ENCODE measurements at regions not wholly inside any gene's neighbourhood (a gene's known extent, or its start where the extent isn't known, plus 50 kb on each side); places are given as distances from the start of the nearest gene placed in this dataset.

- Histone ChIP-seq H3K4me3 (no peak overlapping the region), H3K4me1 (no peaks in the 10 kb centered on the region), H3K9me3 (no peaks in the 10 kb centered on the region), H3K27me3 (ENCODE audit: low read depth) (no peaks in the 10 kb centered on the region), H3K36me3 (no peaks in the 10 kb centered on the region), H3K27ac (no peak overlapping the region)
- DNase-seq = no peak
- intact Hi-C loops (cut with DNase I) = no loop called here
- ATAC-seq = no peak
- TF ChIP-seq CTCF (IDR thresholded peaks at IDR 0.05) = no peak
Observed at GRCh38 chr18:38318416-38318815, 752.8 kb upstream of the CELF4 start.

GRCh38 chr18:38313831-38314230 lies 748.2 kb upstream of the CELF4 start:
- no peak for TF ChIP-seq CTCF (IDR thresholded peaks at IDR 0.05)

GRCh38 chr18:38312532-38312931 lies 746.9 kb upstream of the CELF4 start:
- no peak for ATAC-seq
- TF ChIP-seq CTCF (IDR thresholded peaks at IDR 0.05) = no peak
- DNase-seq = no peak
- Histone ChIP-seq H3K27me3 (ENCODE audit: low read depth) (no peaks in the 10 kb centered on the region), H3K9me3 (no peaks in the 10 kb centered on the region), H3K27ac (no peak overlapping the region), H3K36me3 (no peaks in the 10 kb centered on the region), H3K4me1 (no peaks in the 10 kb centered on the region), H3K4me3 (no peak overlapping the region)
- intact Hi-C loops (cut with DNase I) = no loop called here

More at GRCh38 chr18:38313831-38314230, 748.2 kb upstream of the CELF4 start:
- Histone ChIP-seq H3K27ac (no peak overlapping the region), H3K36me3 (no peaks in the 10 kb centered on the region), H3K9me3 (no peaks in the 10 kb centered on the region), H3K4me1 (no peaks in the 10 kb centered on the region), H3K27me3 (ENCODE audit: low read depth) (no peaks in the 10 kb centered on the region), H3K4me3 (no peak overlapping the region)
- ATAC-seq (no peak), DNase-seq (no peak)
- intact Hi-C loops (cut with DNase I) = no loop called here

- Histone ChIP-seq H3K27me3 (ENCODE audit: low read depth) (no peaks in the 10 kb centered on the region), H3K4me1 (no peaks in the 10 kb centered on the region), H3K4me3 (no peak overlapping the region), H3K36me3 (no peaks in the 10 kb centered on the region), H3K9me3 (no peaks in the 10 kb centered on the region), H3K27ac (no peak overlapping the region)
- no peak for DNase-seq
- no peak for TF ChIP-seq CTCF (IDR thresholded peaks at IDR 0.05)
- intact Hi-C loops (cut with DNase I) = no loop called here
- no peak for ATAC-seq
Observed at GRCh38 chr18:38310936-38311335, 745.3 kb upstream of the CELF4 start.

GRCh38 chr18:38307914-38308313 lies 742.3 kb upstream of the CELF4 start:
- intact Hi-C loops (cut with DNase I) = no loop called here
- Histone ChIP-seq H3K4me3 (no peak overlapping the region), H3K27me3 (ENCODE audit: low read depth) (no peaks in the 10 kb centered on the region), H3K27ac (no peak overlapping the region), H3K36me3 (no peaks in the 10 kb centered on the region), H3K9me3 (no peaks in the 10 kb centered on the region), H3K4me1 (no peaks in the 10 kb centered on the region)
- no peak for TF ChIP-seq CTCF (IDR thresholded peaks at IDR 0.05)
- no peak for DNase-seq
- no peak for ATAC-seq

GRCh38 chr18:38305961-38306360 lies 740.4 kb upstream of the CELF4 start:
- Histone ChIP-seq H3K36me3 (no peaks in the 10 kb centered on the region), H3K4me1 (no peaks in the 10 kb centered on the region), H3K27ac (no peak overlapping the region), H3K4me3 (no peak overlapping the region), H3K9me3 (no peaks in the 10 kb centered on the region), H3K27me3 (ENCODE audit: low read depth) (no peaks in the 10 kb centered on the region)
- intact Hi-C loops (cut with DNase I) = no loop called here
- ATAC-seq (no peak), DNase-seq (no peak)
- no peak for TF ChIP-seq CTCF (IDR thresholded peaks at IDR 0.05)
